NCI-H1694 treated with DMSO at 0.1 percent for 48 hours (cell line): ENCODE measurements at regions not wholly inside any gene's neighbourhood (a gene's known extent, or its start where the extent isn't known, plus 50 kb on each side); places are given as distances from the start of the nearest gene placed in this dataset.

Experiments used
- DNase-seq: peaks from one replicate; lab custom pipeline; 2025; lab: John Stamatoyannopoulos, UW

GRCh38 chr1:163656095-163656759 lies 334.5 kb downstream of the NUF2 start:
- no peak for DNase-seq

GRCh38 chr1:163657719-163658118 lies 336.0 kb downstream of the NUF2 start:
- DNase-seq, result no peak

- no peak for DNase-seq
Observed at GRCh38 chr1:163661391-163661790, 339.6 kb downstream of the NUF2 start.

- no peak for DNase-seq
Observed at GRCh38 chr1:163664671-163665335, 343.0 kb downstream of the NUF2 start.

GRCh38 chr1:163668472-163668871 lies 346.7 kb downstream of the NUF2 start:
- DNase-seq, result no peak

- no peak for DNase-seq
Observed at GRCh38 chr1:163670989-163671757, 349.4 kb downstream of the NUF2 start.

GRCh38 chr1:163672976-163673758 lies 351.4 kb downstream of the NUF2 start:
- no peak for DNase-seq

- DNase-seq, result no peak
Observed at GRCh38 chr1:163673759-163674151, 352.0 kb downstream of the NUF2 start.

- DNase-seq, result no peak
Observed at GRCh38 chr1:163674236-163674635, 352.5 kb downstream of the NUF2 start.

- no peak for DNase-seq
Observed at GRCh38 chr1:163684785-163685184, 363.0 kb downstream of the NUF2 start.

- DNase-seq, result no peak
Observed at GRCh38 chr1:163692266-163692665, 370.5 kb downstream of the NUF2 start.

GRCh38 chr1:163697137-163697536 lies 375.4 kb downstream of the NUF2 start:
- no peak for DNase-seq

GRCh38 chr1:163701783-163702374 lies 380.1 kb downstream of the NUF2 start:
- no peak for DNase-seq

GRCh38 chr1:163703794-163704193 lies 382.0 kb downstream of the NUF2 start:
- no peak for DNase-seq

- DNase-seq, result no peak
Observed at GRCh38 chr1:163706915-163707314, 385.2 kb downstream of the NUF2 start.

GRCh38 chr1:163709636-163710035 lies 387.9 kb downstream of the NUF2 start:
- DNase-seq, result no peak

- DNase-seq, result no peak
Observed at GRCh38 chr1:163712321-163712720, 390.6 kb downstream of the NUF2 start.

- DNase-seq, result no peak
Observed at GRCh38 chr1:163720294-163720693, 398.5 kb downstream of the NUF2 start.

- DNase-seq, result no peak
Observed at GRCh38 chr1:163725551-163725950, 403.8 kb downstream of the NUF2 start.

GRCh38 chr1:163730411-163730821 lies 408.7 kb downstream of the NUF2 start:
- DNase-seq, result no peak

GRCh38 chr1:163737261-163737660 lies 415.5 kb downstream of the NUF2 start:
- no peak for DNase-seq
